ENCODE measurements at regions not wholly inside any gene's neighbourhood (a gene's known extent, or its start where the extent isn't known, plus 50 kb on each side); places are given as distances from the start of the nearest gene placed in this dataset.

GRCh38 chr5:92779536-92779935, 801.5 kb downstream of the NR2F1-AS1 start (continued):
- no peak for TF ChIP-seq ARID4B (CRISPR knock-in tag; IDR thresholded peaks at IDR 0.05; ENCODE audit: borderline replicate concordance)
- no peak for TF ChIP-seq ELF4 (CRISPR knock-in tag; IDR thresholded peaks at IDR 0.05; ENCODE audit: low read depth)
- no peak for TF ChIP-seq TCF7 (CRISPR knock-in tag; IDR thresholded peaks at IDR 0.05; ENCODE audit: low read depth)
- no peak for TF ChIP-seq USF2 (CRISPR knock-in tag; IDR thresholded peaks at IDR 0.05)
- no peak for TF ChIP-seq EMX1 (CRISPR knock-in tag; IDR thresholded peaks at IDR 0.05)
- no peak for TF ChIP-seq PREB (CRISPR knock-in tag; IDR thresholded peaks at IDR 0.05; ENCODE audit: borderline replicate concordance)
- no peak for TF ChIP-seq ATF1 (CRISPR knock-in tag; IDR thresholded peaks at IDR 0.05)
- no peak for TF ChIP-seq PRRX2 (CRISPR knock-in tag; IDR thresholded peaks at IDR 0.05)

GRCh38 chr5:92778261-92778660, 802.8 kb downstream of the NR2F1-AS1 start:
- Mint-ChIP-seq H3K4me1 (peaks cover 35% of the 10 kb centered on the region), H3K27me3 (ENCODE audit: low read depth) (no peaks in the 10 kb centered on the region), H3K9me3 (no peaks in the 10 kb centered on the region), H3K4me3 (no peak overlapping the region), H3K36me3 (no peaks in the 10 kb centered on the region), H3K27ac (no peak overlapping the region)
- CTCF ChIA-PET: no interaction called here
- POLR2A ChIA-PET: interaction anchor here (0.7 to 0.8 kb wide), 2 partner anchors 9 to 471 kb away, joined by 3 to 5 read pairs; no protein-coding TSS in a partner anchor
- ATAC-seq (no peak), DNase-seq (ENCODE audit: low spot score) (no peak)
- TF ChIP-seq USF2 (CRISPR knock-in tag; IDR thresholded peaks at IDR 0.05) (no peak), HMGA2 (CRISPR knock-in tag; IDR thresholded peaks at IDR 0.05) (no peak), ZBTB21 (CRISPR knock-in tag; IDR thresholded peaks at IDR 0.05; ENCODE audit: borderline replicate concordance) (no peak), NR1H2 (CRISPR knock-in tag; IDR thresholded peaks at IDR 0.05) (no peak), ZNF219 (CRISPR knock-in tag; IDR thresholded peaks at IDR 0.05; ENCODE audit: borderline replicate concordance) (no peak), ZNF232 (CRISPR knock-in tag; IDR thresholded peaks at IDR 0.05) (no peak), JUN (CRISPR knock-in tag; IDR thresholded peaks at IDR 0.05) (no peak), ERG (CRISPR knock-in tag; IDR thresholded peaks at IDR 0.05) (no peak), ZSCAN18 (CRISPR knock-in tag; IDR thresholded peaks at IDR 0.05) (no peak)
